ENCODE measurements at regions not wholly inside any gene's neighbourhood (a gene's known extent, or its start where the extent isn't known, plus 50 kb on each side); places are given as distances from the start of the nearest gene placed in this dataset.
"Not testable (repeated sequence)": the region's sequence is repeated elsewhere in the genome, so short reads cannot be mapped to it uniquely, and the experiment has no call there.

GRCh38 chr14:87613881-87614280 is 379.1 kb downstream of the GALC start:
- DNase-seq: no peak
- Histone ChIP-seq H3K27me3 (no peaks in the 10 kb centered on the region), H3K4me3 (no peak overlapping the region), H3K27ac (no peak overlapping the region), H3K4me1 (no peaks in the 10 kb centered on the region), H3K36me3 (no peaks in the 10 kb centered on the region), H3K9me3 (no peaks in the 10 kb centered on the region)
- TF ChIP-seq CTCF (IDR thresholded peaks at IDR 0.05) (no peak), POLR2A (IDR thresholded peaks at IDR 0.05) (no peak)
- intact Hi-C loops (cut with DNase I): no loop called here
- WGBS (ENCODE audit: insufficient coverage, low coverage, low lambda C conversion rate, missing lambda C conversion rate): 29% methylated on average over 2 of the region's 2 CpGs
- ATAC-seq: no peak

- ATAC-seq; H3K27me3 ChIP-seq; H3K36me3 ChIP-seq; DNase-seq; H3K27ac ChIP-seq; intact Hi-C loops (cut with DNase I); H3K4me3 ChIP-seq; H3K9me3 ChIP-seq; H3K4me1 ChIP-seq: not testable (repeated sequence)
- 44% methylated on average over 3 of the region's 3 CpGs for WGBS (ENCODE audit: insufficient coverage, low coverage, low lambda C conversion rate, missing lambda C conversion rate)
Measured at GRCh38 chr14:87607056-87607455, 385.9 kb downstream of the GALC start.

DNA sequence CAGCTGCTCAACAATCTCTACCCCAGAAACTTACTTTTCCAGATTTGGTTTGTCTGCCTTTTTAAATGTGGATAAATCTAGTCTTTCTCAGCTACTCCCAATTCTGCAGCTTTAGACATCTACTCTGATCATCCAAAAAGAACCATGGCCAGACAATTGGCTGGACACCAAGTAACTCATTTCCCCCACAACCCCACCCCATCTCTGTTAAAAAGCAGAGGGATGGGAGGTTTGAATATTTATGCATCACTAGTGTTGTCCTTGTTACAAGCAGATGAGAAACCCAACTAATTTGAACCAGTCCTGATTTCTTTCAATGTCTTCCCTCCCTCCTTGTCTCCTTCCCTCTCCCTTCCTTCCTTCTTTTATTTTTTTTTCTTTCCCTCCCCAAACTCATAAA is 391.9 kb downstream of the GALC start:
- H3K27ac ChIP-seq: no peak overlapping the region
- DNase-seq: no peak
- no peak for ATAC-seq
- no peaks in the 10 kb centered on the region for H3K4me1 ChIP-seq
- no peaks in the 10 kb centered on the region for H3K9me3 ChIP-seq
- H3K4me3 ChIP-seq: no peak overlapping the region
- intact Hi-C loops (cut with DNase I): no loop called here
- H3K27me3 ChIP-seq: no peaks in the 10 kb centered on the region
- no peaks in the 10 kb centered on the region for H3K36me3 ChIP-seq
- TF ChIP-seq CTCF (IDR thresholded peaks at IDR 0.05): no peak
- no peak for TF ChIP-seq POLR2A (IDR thresholded peaks at IDR 0.05)

GRCh38 chr14:87600240-87600639 is 392.7 kb downstream of the GALC start:
- Histone ChIP-seq H3K36me3 (no peaks in the 10 kb centered on the region), H3K9me3 (no peaks in the 10 kb centered on the region), H3K4me1 (no peaks in the 10 kb centered on the region), H3K27me3 (no peaks in the 10 kb centered on the region), H3K4me3 (no peak overlapping the region), H3K27ac (no peak overlapping the region)
- intact Hi-C loops (cut with DNase I): no loop called here
- ATAC-seq (no peak), DNase-seq (no peak)
- WGBS (ENCODE audit: insufficient coverage, low coverage, low lambda C conversion rate, missing lambda C conversion rate): 33% methylated on average over 1 of the region's 1 CpG
- TF ChIP-seq POLR2A (IDR thresholded peaks at IDR 0.05) (no peak), CTCF (IDR thresholded peaks at IDR 0.05) (no peak)

DNA sequence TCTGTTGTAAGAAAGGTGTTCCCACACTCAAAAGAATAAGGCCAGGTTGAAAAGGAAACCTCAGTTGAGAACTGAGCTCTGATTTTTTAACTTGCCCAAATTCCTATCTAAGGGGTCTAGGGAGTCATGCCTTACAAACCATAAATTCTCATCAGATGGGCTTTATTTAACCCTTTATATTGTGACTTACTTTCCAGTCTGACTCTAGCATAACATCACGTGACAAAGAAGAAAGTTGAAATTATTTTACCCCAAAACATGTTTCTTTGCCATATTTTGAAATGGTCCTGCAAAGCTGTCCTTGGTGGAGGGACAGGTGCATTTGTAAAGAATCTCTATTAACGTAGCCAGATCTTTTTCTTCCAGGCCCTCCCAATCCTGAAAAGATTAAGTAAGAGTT is 411.7 kb downstream of the GALC start:
- Histone ChIP-seq H3K27me3 (no peaks in the 10 kb centered on the region), H3K4me1 (no peaks in the 10 kb centered on the region), H3K36me3 (no peaks in the 10 kb centered on the region), H3K27ac (no peak overlapping the region), H3K9me3 (no peaks in the 10 kb centered on the region), H3K4me3 (no peak overlapping the region)
- no peak for DNase-seq
- intact Hi-C loops (cut with DNase I): no loop called here
- WGBS (ENCODE audit: insufficient coverage, low coverage, low lambda C conversion rate, missing lambda C conversion rate): 33% methylated on average over 2 of the region's 2 CpGs
- ATAC-seq: no peak
- TF ChIP-seq CTCF (IDR thresholded peaks at IDR 0.05): no peak

Measured in right lobe of liver (tissue), 6 donors.